KG1 (cell line): ENCODE measurements at regions not wholly inside any gene's neighbourhood (a gene's known extent, or its start where the extent isn't known, plus 50 kb on each side); places are given as distances from the start of the nearest gene placed in this dataset.

Experiments used
- DNase-seq: peaks from one replicate; lab custom pipeline; 2025; lab: John Stamatoyannopoulos, UW

DNA sequence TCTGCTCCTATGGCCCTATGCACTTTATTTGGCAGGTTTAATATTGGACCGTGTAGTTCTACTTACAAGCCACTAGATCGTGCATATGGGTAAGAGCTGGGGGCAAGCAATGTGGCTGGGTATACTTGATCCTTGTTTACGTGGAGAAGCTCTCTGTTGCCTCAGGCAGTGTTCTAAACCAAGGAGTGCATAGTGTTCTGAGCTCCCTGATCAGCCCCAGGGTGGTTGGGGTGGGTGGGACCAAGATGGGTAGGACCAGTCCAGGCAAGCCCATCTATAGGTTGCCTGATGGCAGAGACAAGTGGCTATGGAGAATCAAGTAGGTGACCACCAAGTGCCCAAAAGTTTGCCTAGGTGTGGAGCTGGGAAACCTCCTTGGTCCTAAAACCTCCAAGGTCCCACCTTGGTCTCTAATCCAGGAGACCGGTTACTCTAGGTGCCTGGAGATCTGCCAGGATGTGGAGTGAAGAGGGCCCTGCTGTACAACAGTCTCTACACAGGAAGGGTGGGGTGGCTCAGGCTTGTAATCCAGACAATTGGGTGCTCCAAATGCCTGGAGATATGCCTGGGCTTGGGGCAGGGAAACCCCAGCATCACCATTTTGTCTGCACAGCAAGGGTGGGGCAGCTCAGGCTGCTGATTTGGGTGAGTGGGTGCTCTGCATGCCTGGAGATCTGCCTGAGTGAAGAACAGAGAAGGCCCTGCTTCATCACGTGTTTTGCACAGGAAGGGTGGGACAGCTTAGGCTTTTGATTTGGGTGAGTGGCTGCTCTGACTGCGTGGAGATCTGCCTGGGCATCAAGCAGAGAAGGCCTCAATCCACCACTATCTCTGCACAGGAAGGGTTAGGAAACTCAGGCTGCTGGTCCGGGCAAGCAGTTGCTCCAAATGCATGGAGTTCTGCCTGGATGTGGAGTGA, 659.8 kb downstream of the TLE4 start:
- no peak for DNase-seq

DNA sequence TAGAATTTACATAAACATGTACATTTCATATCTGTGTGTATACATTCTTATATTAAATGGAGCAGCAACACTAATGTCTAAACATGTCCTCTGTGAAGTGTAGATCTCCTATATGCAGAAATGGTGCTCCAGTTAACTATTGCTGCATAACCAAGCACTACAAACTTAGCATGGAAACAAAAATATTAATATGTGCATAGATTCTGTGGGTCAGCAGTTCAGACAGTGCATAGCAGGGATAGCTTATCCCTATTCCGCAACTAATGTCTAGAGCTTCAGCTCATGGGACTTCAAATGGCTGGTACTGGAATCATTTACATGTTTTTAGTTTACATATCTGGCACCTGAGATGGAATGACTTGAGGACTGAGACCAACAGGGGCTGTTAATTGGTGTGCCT, 652.1 kb downstream of the TLE4 start:
- DNase-seq = no peak

DNA sequence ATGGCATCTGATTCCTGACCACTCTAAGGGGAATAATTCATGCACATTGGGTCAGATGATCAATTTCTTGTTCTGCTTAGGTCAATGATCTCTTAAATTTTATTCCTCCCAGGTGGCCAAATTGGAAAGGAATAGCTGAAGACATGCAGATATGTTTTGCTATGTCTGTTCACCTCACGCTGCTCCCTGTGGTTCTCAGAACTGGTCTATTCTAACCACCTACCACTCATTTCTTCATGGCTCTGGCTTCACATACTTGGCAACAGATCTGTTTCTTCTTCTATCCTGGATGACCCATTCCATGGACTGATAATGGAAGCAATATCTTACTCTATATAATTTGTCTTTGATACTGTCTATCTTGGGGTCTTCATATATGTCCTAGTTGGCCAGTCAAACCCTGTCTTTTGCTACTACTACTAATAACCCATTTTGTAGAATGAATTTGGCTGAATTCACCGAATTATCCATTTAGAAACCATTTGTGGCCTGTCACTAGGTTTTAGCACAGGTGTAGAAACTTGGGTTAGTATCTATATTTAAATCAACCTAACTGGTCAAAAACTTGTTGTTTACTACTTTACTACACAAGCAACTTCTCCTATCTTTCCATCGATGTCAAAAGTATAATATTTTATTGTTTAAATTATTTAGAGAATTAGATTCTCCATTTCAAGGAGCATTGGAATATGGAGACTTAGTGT, 650.9 kb downstream of the TLE4 start:
- DNase-seq = no peak

DNA sequence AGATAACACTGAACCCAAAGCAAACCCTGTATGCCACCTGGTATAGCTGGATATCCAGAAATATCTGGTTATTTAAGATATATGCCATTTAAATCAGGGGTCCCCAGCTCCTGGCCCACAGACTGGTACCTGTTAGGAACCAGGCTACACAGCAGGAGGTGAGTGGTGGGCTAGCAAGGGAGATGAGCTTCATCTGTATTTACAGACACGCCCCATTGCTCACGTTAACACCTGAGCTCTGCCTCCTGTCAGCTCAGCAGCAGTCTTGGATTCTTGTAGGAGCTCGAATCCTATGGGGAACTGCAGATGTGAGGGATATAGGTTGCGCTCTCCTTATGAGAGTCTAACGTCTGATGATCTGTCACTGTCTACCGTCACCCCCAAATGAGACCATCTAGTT, 646.6 kb downstream of the TLE4 start:
- no peak for DNase-seq

DNA sequence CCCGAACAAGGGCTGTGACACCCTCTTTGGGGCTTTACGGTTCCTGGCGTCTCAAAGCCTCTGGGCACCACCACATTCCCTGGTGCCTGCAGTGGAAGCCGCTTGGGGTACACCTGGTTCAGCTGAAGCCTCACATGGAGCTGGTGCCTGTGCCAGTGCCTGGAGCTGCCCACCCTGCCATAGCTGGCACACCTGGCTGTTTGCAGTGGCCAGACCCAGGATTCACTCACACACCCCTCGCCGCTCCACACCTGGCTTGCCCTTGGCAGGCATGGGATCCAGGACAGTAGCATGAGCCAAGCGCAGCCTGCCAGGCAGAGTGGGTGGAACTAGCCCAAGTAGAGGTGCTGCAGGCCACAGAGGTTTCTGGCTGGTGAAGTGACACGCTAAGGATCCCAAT, 641.8 kb downstream of the TLE4 start:
- DNase-seq = no peak

DNA sequence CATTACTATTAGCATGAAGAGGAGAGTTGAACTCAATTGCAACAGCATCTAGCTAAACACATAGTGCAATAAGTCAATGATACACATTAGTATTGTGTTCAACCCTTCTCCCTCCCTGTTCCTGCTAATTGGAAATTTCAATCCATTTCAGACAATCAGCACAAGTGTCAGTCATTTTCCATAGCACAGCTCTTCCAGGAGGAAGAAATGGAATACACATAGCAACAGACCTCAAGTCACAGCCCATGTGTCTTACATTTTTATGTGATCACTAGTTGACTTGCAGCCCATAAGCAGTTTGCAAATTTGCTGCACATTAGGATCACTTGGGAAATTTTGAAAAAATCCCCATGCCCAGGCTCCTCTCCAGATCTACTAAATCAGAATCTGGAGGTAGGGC, 636.9 kb downstream of the TLE4 start:
- DNase-seq = no peak

DNA sequence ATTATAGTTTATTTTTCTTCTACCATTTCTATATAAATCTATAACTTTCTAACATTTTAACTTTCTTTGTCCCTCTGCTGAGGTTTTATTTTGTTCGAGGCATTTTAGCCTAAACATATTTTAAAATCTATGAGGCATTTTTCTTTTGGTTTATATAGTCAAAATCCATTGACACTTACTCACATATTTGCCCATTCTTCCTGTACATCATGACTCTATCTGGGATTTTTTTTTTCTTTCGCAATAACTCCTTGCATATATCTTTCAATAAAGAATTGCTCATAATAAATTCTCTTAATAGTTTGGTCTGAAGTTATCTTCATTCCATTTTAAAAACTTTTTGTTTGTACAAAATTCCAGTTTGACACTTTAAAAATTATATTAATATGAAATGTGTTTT, 632.3 kb downstream of the TLE4 start:
- DNase-seq = no peak

DNA sequence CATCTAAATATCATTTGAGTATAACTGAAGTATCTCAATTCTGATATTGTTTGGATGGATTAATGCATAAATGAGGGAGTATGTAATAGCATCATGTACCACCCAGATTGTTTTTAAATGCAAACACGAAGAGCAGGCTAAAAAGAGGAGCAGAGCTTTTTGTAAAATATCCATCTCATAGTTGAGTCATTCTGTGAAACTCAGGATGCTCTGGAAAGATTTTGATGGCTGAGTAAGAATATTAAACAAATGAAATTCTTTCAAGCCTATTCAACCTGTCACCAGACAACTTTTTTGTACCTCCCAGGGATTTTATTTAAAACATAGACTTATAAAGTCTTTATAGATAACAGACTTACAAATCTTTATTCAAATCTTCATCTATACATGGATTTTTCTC, 625.9 kb downstream of the TLE4 start:
- no peak for DNase-seq

- DNase-seq = no peak
Measured at GRCh38 chr9:80191108-80191507, 619.3 kb downstream of the TLE4 start.

DNA sequence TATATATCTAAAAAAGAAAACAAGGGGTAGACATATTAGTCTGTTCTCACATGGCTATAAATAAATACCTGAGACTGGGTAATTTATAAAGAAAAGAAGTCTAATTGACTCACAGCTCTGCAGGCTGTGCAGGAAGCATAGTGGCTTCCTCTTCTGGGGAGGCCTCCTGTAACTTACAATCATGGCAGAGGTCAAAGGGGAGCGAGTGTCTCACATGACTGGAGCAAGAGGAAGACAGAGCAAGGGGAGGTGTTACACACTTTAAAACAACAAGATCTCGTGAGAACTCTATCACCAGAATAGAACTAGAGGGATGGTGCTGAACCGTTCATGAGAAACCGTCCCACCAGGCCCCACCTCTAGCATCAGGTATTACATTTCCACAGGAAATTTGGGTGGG, 616.8 kb downstream of the TLE4 start:
- peak; percentile 1 for DNase-seq

- DNase-seq = no peak
Measured at GRCh38 chr9:80185112-80185738, 613.5 kb downstream of the TLE4 start.

GRCh38 chr9:80177949-80178480, 606.2 kb downstream of the TLE4 start:
- no peak for DNase-seq

- no peak for DNase-seq
Measured at GRCh38 chr9:80175286-80176150, 603.8 kb downstream of the TLE4 start.

GRCh38 chr9:80163889-80164288, 592.1 kb downstream of the TLE4 start:
- no peak for DNase-seq

DNA sequence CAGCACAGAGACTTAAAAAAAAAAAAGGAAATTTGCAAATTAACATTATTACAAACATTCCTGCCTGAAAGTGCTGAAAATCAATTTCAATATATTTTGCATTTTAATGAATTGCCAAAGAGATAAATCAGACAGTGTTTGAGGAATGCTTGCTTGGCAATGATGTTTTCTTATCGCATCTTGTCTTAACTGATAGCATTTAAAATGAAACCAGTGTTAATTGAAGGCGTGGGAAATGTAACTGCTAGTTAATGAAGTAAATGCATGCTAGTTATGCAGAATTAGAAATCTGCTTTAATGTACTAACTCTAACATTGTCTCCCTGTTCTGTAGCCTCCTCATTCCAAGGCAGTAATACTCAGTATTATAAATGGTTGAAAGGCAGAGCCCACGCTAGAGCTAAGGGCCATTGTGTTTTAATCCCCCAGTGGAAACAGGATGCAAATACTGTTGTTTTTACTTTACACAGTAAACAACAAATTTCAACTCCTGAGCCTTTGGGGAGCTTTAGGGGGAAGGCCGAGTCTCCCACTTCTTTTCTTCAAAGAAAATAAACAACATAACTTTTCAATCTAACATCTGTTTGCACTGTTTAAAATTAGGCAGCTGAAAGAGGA, 586.9 kb downstream of the TLE4 start:
- no peak for DNase-seq

DNA sequence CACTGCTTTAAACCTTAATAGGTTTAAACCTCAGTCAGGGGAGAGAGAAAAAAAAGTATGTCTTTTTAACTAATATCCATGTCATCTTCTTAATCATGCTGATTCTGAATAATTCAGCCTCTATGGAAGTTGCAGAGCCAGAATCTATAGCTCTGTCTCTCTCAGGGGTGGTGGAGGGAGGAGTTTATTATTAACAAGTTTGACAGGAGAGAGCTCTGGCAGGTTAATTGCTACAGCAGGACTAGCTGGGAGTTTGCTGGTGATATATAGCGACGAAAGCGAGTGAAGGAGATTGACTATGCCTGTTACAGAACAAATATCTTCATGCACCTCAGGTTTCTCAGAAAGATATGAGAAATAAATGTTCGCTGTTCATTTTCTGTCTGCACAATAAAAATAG, 586.4 kb downstream of the TLE4 start:
- no peak for DNase-seq

- DNase-seq = no peak
Measured at GRCh38 chr9:80157561-80157983, 585.8 kb downstream of the TLE4 start.

GRCh38 chr9:80156756-80157472, 585.1 kb downstream of the TLE4 start:
- DNase-seq = no peak

GRCh38 chr9:80156262-80156661, 584.5 kb downstream of the TLE4 start:
- DNase-seq = no peak

DNA sequence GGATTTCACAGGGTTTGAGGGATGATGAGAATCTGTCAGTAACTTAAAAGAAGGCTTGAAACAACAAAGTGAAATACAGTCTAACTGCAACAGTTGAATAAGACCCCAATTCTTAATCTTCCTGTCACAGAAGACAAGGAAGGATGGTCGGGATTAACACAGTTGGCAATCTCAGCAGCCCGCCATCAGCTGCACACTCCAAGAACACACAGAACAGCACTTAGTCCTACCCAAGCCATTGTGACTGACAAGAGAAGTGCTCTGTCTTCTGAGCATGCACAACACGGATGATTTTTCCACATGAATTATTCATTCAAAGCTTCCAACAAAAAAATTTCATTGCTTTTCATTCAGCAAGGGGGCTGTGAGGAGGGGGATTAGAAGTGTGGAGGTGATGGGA, 576.1 kb downstream of the TLE4 start:
- DNase-seq = no peak

- DNase-seq = no peak
Measured at GRCh38 chr9:80146466-80146865, 574.7 kb downstream of the TLE4 start.
